Cardiac fibroblast (primary cell): ENCODE measurements at regions not wholly inside any gene's neighbourhood (a gene's known extent, or its start where the extent isn't known, plus 50 kb on each side); places are given as distances from the start of the nearest gene placed in this dataset.
"Not testable (repeated sequence)": the region's sequence is repeated elsewhere in the genome, so short reads cannot be mapped to it uniquely, and the experiment has no call there.

ENCODE experiments used
- DNase-seq, 2 donors: peaks; one replicate each; pipeline versions ENCODE4 v3.0.0 to v3.0.0-alpha.2; 2010; ENCODE audit warnings: low read depth in 2 of 2
- H3K4me3 ChIP-seq, 2 donors: replicated peaks in 1 of 2; 1 replicate in 1 of 2; 2 replicates in 1 of 2; pipeline ENCODE4 v1.5.1; 2011; ENCODE audit warnings: low read depth in 2 of 2, low read length in 2 of 2, mild to moderate bottlenecking in 2 of 2, moderate library complexity in 1 of 2
- TF ChIP-seq, protein P1 (sequence below): IDR thresholded peaks from one replicate; pipeline ENCODE4 v1.5.1; 2011; ENCODE audit warnings: low read depth, mild to moderate bottlenecking, low read length, inconsistent platforms

DNA sequence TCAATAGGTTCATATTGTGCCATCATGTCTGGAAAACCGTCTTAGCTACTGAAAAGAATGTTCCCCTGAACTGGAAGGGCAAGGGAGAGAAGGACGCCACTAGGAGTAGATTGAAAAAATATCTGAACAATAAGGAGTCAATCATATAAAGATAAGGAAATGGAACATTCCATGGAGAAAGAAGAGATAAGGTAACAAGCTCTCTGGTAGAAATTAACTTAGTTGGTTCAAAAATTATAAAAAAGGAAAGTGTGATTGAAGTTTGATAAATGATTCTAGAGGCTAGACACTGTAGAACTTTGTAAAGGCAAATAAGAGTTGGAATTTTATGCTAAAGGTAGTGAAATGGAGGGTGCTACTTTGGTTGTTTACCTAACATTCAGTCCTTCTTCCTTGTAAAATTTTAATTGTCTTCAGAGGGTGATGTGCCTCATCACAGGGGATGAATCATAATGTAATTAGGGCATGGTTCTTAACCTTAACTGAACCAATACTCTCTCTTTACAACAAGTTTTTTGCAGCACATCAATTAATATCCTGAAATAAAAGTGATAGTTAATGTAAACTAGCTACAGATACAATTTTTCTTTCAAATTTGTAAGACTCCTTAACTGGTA lies 135.5 kb downstream of the GPX5 start:
- TF ChIP-seq, protein P1, sequence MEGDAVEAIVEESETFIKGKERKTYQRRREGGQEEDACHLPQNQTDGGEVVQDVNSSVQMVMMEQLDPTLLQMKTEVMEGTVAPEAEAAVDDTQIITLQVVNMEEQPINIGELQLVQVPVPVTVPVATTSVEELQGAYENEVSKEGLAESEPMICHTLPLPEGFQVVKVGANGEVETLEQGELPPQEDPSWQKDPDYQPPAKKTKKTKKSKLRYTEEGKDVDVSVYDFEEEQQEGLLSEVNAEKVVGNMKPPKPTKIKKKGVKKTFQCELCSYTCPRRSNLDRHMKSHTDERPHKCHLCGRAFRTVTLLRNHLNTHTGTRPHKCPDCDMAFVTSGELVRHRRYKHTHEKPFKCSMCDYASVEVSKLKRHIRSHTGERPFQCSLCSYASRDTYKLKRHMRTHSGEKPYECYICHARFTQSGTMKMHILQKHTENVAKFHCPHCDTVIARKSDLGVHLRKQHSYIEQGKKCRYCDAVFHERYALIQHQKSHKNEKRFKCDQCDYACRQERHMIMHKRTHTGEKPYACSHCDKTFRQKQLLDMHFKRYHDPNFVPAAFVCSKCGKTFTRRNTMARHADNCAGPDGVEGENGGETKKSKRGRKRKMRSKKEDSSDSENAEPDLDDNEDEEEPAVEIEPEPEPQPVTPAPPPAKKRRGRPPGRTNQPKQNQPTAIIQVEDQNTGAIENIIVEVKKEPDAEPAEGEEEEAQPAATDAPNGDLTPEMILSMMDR = no peak
- H3K4me3 ChIP-seq = no peak overlapping the region
- DNase-seq = no peak

DNA sequence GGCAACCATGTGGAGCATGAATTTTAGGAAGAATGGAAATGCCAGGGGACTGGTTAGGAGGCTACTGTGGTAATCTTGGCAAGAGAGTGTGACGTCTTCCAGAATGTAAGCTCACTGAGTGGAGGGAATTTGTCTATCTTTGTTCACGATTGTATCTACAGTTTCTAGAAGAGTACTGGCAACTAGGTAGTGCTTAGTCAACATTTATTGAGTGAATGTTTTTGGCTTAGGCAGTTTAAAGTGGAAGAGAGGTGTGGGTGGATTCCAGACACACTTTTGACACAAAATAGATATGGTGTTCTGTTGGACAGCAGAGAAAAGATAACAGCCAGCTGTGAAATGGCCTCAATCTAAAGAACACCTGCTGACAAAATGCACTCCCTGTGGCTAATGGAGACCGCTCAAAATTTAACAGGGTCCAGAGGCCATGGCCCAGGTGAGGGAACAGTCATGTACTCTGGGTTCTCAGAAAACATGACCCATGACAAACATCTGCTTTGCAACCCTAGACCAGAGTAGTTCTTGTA lies 139.3 kb downstream of the GPX5 start:
- H3K4me3 ChIP-seq = no peak overlapping the region
- no peak for DNase-seq
- TF ChIP-seq, protein P1 = no peak

GRCh38 chr6:28673417-28673786 lies 147.7 kb downstream of the GPX5 start:
- H3K4me3 ChIP-seq = no peak overlapping the region
- TF ChIP-seq, protein P1 = no peak
- DNase-seq = no peak

DNA sequence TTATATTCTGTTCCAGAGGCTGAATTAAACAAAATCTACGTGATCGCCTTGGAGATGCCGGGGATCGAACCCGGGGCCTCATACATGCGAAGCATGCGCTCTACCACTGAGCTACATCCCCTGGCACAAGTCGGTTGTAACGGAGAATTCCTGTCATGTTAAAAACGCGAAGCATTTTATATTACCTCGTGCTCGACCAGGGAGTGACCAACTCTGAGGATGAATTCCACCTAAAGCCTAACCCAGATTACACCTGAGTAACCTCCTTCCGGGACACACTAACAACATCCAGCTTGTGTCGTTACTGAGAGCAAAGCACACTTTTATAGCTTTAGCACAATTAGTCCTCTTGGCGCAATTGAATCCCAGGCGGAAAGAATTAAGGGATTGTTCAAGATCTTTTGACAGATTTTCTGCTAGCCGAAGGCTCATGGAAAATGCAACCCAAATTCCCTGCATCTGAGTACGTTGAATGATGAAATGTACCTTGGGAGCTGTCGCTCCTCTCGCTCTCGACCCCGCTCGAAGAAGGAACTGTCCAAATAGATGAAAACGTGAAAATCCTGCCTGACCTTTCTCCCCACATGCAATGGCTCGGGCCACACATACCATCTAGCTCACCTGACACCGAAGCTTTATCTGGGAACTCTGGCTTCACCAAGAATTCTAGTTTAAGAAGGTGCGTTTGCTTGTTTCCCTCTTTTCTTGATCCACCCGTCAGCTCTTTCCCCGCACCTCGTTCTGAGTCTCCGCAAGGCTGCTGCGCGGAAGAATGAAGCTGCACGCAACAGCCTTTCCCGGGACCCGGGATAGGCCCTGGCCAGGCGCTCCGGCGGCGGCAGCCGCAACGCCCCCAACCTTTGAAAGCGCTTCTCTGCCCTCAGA lies 148.3 kb downstream of the GPX5 start:
- peak; percentile 70 to 86 for DNase-seq
- TF ChIP-seq, protein P1 = no peak
- H3K4me3 ChIP-seq = peak overlapping the region; percentile 30 to 51

DNA sequence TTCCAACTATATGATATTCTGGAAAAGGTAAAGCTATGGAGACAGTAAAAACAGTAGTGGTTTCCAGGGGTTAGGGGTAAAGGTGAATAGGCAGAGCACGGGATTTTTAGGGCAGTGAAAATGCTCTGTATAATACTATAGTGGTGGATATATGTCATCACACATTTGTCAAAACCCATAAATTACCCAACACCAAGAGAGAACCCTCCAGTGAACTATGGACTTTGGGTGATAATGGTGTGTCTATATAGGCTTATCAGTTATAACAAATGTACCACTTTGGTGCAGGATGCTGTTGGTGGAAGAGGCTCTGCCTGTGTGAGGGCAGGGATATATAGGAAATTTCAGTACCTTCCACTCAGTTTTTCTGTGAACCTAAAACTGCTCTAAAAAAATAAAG lies 149.9 kb downstream of the GPX5 start:
- DNase-seq = no peak
- TF ChIP-seq, protein P1 = no peak

GRCh38 chr6:28682542-28682941 lies 156.9 kb downstream of the GPX5 start:
- TF ChIP-seq, protein P1 = no peak

More for the DNA sequence above, 149.9 kb downstream of the GPX5 start:
- no peak overlapping the region for H3K4me3 ChIP-seq

GRCh38 chr6:28682956-28683685 lies 157.4 kb downstream of the GPX5 start:
- DNase-seq, H3K4me3 ChIP-seq: not testable (repeated sequence)

More at GRCh38 chr6:28682542-28682941, 156.9 kb downstream of the GPX5 start:
- DNase-seq = no peak
- H3K4me3 ChIP-seq = no peak overlapping the region
